Kidney (tissue), 13 donors: ENCODE measurements at regions not wholly inside any gene's neighbourhood (a gene's known extent, or its start where the extent isn't known, plus 50 kb on each side); places are given as distances from the start of the nearest gene placed in this dataset.
A peak's percentile ranks its signal among the peaks of the same experiment; 100 is the strongest.

Source experiments
- DNase-seq, 5 donors: peaks; one replicate each; pipeline ENCODE4 v3.0.0-alpha.2; 2013 to 2020
- FAIRE-seq: peaks from 2 replicates; lab custom pipeline; 2012; peaks lifted over from hg19 to GRCh38; lab: Jason Lieb, UNC
- H3K27ac ChIP-seq, 2 donors: one replicate each; pipeline ENCODE4 v1.7.0; 2013; ENCODE audit warnings: low read depth in 2 of 2, low read length in 2 of 2, inconsistent platforms in 1 of 2
- H3K27me3 ChIP-seq: one replicate; pipeline ENCODE4 v1.7.1; 2013; ENCODE audit warnings: low read length, inconsistent platforms; ENCODE audit not compliant: control insufficient read depth, insufficient read depth
- H3K36me3 ChIP-seq, 3 donors: one replicate each; pipeline versions ENCODE4 v1.7.0 to v1.7.1; 2013; ENCODE audit warnings: low read length in 3 of 3, control low read depth in 1 of 3, inconsistent platforms in 1 of 3; ENCODE audit not compliant: insufficient read depth in 3 of 3, control insufficient read depth in 2 of 3
- H3K4me1 ChIP-seq, 3 donors: one replicate each; pipeline versions ENCODE4 v1.7.0 to v1.7.1; 2013; ENCODE audit warnings: low read length in 3 of 3, inconsistent platforms in 1 of 3, low read depth in 1 of 3; ENCODE audit not compliant: control insufficient read depth in 2 of 3, insufficient read depth in 2 of 3
- H3K4me3 ChIP-seq, 3 donors: one replicate each; pipeline versions ENCODE4 v1.7.0 to v1.8.1; 2013; ENCODE audit warnings: low read length in 3 of 3, control low read depth in 1 of 3, inconsistent platforms in 1 of 3
- H3K9ac ChIP-seq, 3 donors: one replicate each; pipeline versions ENCODE4 v1.7.0 to v1.7.1; 2013; ENCODE audit warnings: low read length in 3 of 3, control low read depth in 1 of 3, inconsistent platforms in 1 of 3
- H3K9me3 ChIP-seq, 3 donors: one replicate each; pipeline versions ENCODE4 v1.7.0 to v1.7.1; 2013; ENCODE audit warnings: low read length in 3 of 3, control low read depth in 1 of 3, inconsistent platforms in 1 of 3; ENCODE audit not compliant: control insufficient read depth in 2 of 3, insufficient read depth in 1 of 3
- CTCF ChIP-seq: IDR thresholded peaks from 3 replicates; pipeline ENCODE4 v1.5.1; 2012; ENCODE audit warnings: mild to moderate bottlenecking, moderate library complexity, borderline replicate concordance; ENCODE audit not compliant: insufficient read depth; ENCODE audit errors: extremely low read depth
- intact Hi-C: fragments of 100-400 bp; cut with DNase I; formaldehyde crosslinking; loops from one replicate; pipeline ENCODE4 v1.11.1; 2022
- donor health status: control.
- donor health status: control.
- donor health status: control.
- donor health status: control.
- donor health status: control.
- donor health status: DM: yes; HTN: yes; CAD: no.
- donor health status: Normal renal cell carcinoma (clear cell type).

DNA sequence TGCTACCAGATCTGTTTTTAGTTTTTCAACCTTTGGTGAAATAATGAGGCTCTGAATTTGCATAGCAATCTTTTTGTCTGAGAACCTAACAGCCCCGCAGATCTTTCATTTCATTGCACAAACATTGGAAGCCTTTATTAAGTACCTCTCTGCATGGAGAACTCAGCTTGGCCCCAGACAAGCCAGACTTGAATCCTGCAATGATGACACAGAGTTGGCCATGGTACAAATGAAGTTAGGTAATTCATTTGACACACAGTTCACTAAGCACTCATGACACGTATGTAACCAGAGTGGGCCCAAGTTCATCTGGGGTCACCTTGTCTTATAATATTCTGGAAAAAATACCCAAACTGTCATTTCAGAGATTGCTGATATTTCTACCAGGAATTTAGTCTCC, 439.1 kb upstream of the ID2 start:
- Histone ChIP-seq H3K4me3 (no peak overlapping the region), H3K27ac (no peak overlapping the region), H3K4me1 (no peaks in the 10 kb centered on the region), H3K9ac (no peak overlapping the region), H3K27me3 (no peaks in the 10 kb centered on the region), H3K9me3 (no peaks in the 10 kb centered on the region), H3K36me3 (no peaks in the 10 kb centered on the region)
- intact Hi-C loops: no loop called here
- FAIRE-seq: no peak
- DNase-seq: peak in 1 of 5 donors; percentile 10
- TF ChIP-seq CTCF: no peak

GRCh38 chr2:8243748-8244400, 438.0 kb upstream of the ID2 start:
- H3K9ac ChIP-seq: no peak overlapping the region
- no peaks in the 10 kb centered on the region for H3K9me3 ChIP-seq
- H3K4me1 ChIP-seq: no peaks in the 10 kb centered on the region
- intact Hi-C loops: no loop called here
- H3K36me3 ChIP-seq: no peaks in the 10 kb centered on the region
- H3K27me3 ChIP-seq: no peaks in the 10 kb centered on the region
- H3K4me3 ChIP-seq: no peak overlapping the region
- DNase-seq (no peak), FAIRE-seq (no peak)
- no peak overlapping the region for H3K27ac ChIP-seq
- TF ChIP-seq CTCF: no peak

GRCh38 chr2:8244639-8245038, 437.2 kb upstream of the ID2 start:
- FAIRE-seq: no peak
- intact Hi-C loops: no loop called here
- DNase-seq: no peak

More at GRCh38 chr2:8244639-8245038, 437.2 kb upstream of the ID2 start:
- Histone ChIP-seq H3K9me3 (no peaks in the 10 kb centered on the region), H3K36me3 (no peaks in the 10 kb centered on the region), H3K27me3 (no peaks in the 10 kb centered on the region), H3K27ac (no peak overlapping the region), H3K4me3 (no peak overlapping the region), H3K9ac (no peak overlapping the region), H3K4me1 (no peaks in the 10 kb centered on the region)
- TF ChIP-seq CTCF: no peak
